Adrenal gland (tissue), 5 donors: ENCODE measurements at regions not wholly inside any gene's neighbourhood (a gene's known extent, or its start where the extent isn't known, plus 50 kb on each side); places are given as distances from the start of the nearest gene placed in this dataset.

Experiments
- CTCF ChIP-seq, 6 experiments: fragments of 450-650 bp in 4 of 6; fragments of 200-600 bp in 2 of 6; sonication (generic) in 1 of 6; IDR thresholded peaks; 1 replicate in 5 of 6; 2 replicates in 1 of 6; pipeline versions ENCODE4 v1.5.1 to v1.8.0; 2016 to 2021; ENCODE audit warnings: antibody characterized with exemption in 6 of 6, mild to moderate bottlenecking in 2 of 6, moderate library complexity in 1 of 6
- POLR2A ChIP-seq, 2 donors: fragments of 450-650 bp; IDR thresholded peaks; one replicate each; pipeline ENCODE4 v1.6.1; 2017; ENCODE audit warnings: antibody characterized with exemption in 2 of 2, mild to moderate bottlenecking in 2 of 2, moderate library complexity in 1 of 2
- donor health status: DM: no; HTN: no; CAD: no.

- no peak for TF ChIP-seq CTCF (IDR thresholded peaks at IDR 0.05)
- no peak for TF ChIP-seq POLR2A (IDR thresholded peaks at IDR 0.05)
Measured at GRCh38 chr5:102582696-102583095, 83.9 kb upstream of the SLCO6A1 start.
